GM21717 (cell line): ENCODE measurements at regions not wholly inside any gene's neighbourhood (a gene's known extent, or its start where the extent isn't known, plus 50 kb on each side); places are given as distances from the start of the nearest gene placed in this dataset.
"Not testable (repeated sequence)": the region's sequence is repeated elsewhere in the genome, so short reads cannot be mapped to it uniquely, and the experiment has no call there.

ENCODE experiments used
- ATAC-seq: cut with Tn5 transposase; IDR thresholded peaks from one replicate; pipeline ENCODE4 v1.9.1; 2021; ENCODE audit warnings: mild to moderate bottlenecking, moderate library complexity; ENCODE audit not compliant: unreplicated experiment

- no peak for ATAC-seq
Observed at GRCh38 chr5:135160036-135160675, 126.1 kb upstream of the PITX1 start.

DNA sequence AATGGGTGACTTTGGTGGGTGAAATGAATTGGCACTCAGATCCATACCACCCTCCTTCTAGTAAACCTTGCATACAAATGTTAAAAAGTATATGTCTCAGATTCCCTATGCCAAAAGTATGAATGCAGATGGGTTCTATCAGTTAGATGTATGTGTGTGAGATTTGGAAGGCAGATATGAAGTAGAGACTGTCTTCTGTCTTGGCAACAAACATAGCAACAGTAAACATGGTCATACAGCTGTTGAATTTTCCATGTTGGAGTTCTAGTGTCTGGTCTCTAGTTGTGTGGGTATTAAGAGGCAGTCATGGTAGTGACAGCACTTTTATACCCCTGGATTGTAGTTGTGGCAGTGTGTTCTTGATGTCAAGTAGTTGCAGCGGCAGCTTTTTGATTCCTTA, 125.6 kb upstream of the PITX1 start:
- ATAC-seq: no peak

- ATAC-seq: no peak
Observed at GRCh38 chr5:135158982-135159381, 125.0 kb upstream of the PITX1 start.

GRCh38 chr5:135158314-135158697, 124.3 kb upstream of the PITX1 start:
- ATAC-seq: no peak

DNA sequence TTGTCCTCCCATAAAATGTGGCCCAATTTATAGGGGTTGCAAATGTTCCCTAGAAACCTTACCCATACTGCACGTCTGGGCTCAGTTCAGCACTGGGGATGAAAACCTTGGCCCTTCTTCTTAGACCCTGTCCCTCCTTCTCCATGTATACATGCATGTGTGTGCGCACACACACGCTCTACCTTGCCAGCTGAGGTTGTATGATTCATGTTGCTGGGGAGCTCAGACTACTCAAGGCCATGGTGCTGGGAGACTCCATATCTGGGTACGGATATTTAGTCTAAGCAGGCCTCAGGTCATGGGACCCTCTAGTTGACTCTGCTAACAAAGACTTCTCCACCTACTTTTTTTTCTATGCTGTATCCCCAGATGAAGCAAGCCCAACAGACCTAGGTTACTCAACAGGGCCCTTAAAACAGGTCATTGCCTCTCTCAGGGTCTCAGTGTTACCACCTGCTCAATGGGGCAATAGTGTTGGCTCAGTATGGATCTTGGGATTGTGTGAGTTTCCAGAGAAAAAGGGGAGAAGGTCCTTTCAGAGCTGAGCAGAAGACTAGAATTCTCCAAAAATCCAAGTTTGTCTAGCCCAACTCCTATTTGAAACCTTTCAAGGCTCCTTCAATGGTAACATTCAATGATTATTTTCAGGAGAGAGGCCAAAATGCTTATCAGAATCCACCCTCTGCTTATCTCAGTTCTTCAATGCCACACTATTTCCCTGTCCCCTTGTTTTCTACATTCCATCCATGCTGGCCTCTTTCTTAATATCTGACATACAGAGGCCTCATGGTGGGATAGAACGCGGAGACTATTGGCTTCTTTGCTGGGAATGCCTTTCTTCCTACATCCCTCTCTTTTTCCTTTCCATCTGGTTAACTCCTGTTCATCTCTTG, 123.6 kb upstream of the PITX1 start:
- no peak for ATAC-seq

GRCh38 chr5:135156715-135157404, 122.8 kb upstream of the PITX1 start:
- ATAC-seq: no peak

DNA sequence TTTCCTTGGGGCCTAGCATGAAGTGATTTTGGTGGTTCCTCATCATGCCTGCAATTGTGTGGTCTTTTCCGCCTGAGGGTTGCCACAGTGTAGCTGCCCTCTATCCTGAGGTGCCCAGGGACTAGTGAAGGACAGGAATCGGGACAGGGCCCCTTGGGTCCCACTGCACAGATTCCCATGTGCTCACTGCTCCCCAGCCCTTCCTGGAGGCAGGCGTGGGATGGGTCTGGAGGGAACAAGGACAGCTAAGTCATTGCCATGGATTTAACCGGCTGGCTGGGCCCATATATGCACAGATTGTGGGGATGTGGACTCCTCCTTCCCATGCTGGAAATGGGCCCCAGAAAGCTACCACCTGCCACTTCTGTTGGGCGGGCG, 122.3 kb upstream of the PITX1 start:
- no peak for ATAC-seq

- ATAC-seq: no peak
Observed at GRCh38 chr5:135155616-135156214, 121.7 kb upstream of the PITX1 start.

GRCh38 chr5:135154961-135155360, 120.9 kb upstream of the PITX1 start:
- no peak for ATAC-seq

- ATAC-seq: no peak
Observed at GRCh38 chr5:135154197-135154596, 120.2 kb upstream of the PITX1 start.

- ATAC-seq: no peak
Observed at GRCh38 chr5:135153661-135154060, 119.6 kb upstream of the PITX1 start.

DNA sequence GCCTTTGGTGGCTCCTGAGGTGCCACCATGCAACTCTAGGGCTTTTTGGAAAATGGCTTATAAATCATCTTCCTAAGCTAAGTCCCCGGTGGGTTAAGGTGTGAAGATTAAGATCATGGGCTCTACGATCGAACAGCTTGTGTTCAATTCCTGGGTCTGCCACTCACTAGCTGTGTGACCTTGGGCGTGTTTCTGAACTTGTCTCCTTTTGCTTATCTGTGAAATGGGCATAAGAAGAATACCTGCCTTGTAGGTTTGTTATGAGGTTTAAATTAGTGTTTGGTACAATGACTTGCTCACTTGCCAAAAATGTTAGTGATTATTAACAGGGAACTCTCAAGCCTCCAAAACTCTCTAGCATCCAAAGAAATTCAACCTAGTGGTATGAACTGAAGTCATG, 119.2 kb upstream of the PITX1 start:
- no peak for ATAC-seq

- not testable (repeated sequence) for ATAC-seq
Observed at GRCh38 chr5:135151660-135152059, 117.6 kb upstream of the PITX1 start.

GRCh38 chr5:135151256-135151655, 117.2 kb upstream of the PITX1 start:
- no peak for ATAC-seq

DNA sequence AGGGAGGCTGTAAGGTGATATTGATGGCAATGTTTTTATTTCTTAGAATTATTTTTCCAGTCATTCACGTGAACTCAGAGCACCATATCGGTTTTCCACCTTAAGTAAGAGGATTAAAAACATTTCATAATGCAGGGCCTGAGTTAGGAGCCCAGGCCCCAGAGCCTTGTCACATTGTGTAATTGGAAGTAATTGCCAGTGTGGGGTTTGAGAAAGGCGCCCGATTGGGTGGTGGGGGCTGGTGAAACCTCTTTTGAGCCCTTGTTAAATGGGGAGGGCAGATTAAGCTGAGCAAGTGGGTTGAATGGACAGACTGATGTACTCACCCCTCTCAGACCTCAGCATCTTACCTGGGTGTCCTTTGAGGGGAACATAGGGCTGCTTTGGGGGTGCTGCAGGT, 116.7 kb upstream of the PITX1 start:
- no peak for ATAC-seq

- no peak for ATAC-seq
Observed at GRCh38 chr5:135149956-135150723, 116.1 kb upstream of the PITX1 start.

DNA sequence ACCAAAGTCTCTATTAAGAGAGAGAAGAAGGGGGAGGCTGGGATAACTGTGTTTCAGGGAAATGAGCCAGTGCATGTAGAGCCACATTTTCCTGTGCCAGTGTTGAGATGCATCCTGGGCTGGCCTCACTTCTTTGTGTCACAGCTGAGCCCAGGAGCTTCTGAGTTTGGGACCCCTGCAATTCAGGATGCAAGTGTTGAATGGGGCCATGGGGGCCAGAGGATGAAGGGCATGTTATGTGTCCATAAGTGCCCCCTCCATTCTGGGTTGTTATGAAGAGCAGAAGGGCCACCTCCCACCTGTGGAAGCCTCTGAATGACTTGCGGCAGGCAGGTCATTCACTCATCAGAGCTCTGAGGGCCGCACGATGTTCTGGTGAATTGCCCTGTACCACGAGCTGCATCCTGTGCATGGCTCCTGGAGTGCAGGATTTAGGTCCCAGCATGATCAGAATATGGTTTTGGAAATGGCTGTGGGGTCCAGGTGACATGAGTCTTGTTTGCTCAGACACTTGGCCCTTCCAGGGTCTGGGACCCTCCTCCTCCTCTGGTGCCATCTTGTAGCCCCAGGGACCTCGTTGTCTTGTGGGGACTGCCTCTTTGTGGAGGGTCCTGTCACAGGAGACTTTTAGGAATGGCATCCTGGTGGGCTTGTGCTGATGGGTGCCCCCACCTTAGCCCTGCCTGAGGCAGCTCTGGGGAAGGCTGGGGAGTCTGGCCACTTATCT, 115.4 kb upstream of the PITX1 start:
- no peak for ATAC-seq

GRCh38 chr5:135147294-135148090, 113.5 kb upstream of the PITX1 start:
- ATAC-seq: no peak

- ATAC-seq: no peak
Observed at GRCh38 chr5:135145985-135146384, 112.0 kb upstream of the PITX1 start.
